HL-60/S4 treated with retinoic acid at 250 ng/mL for 4 days and 3 days (cell line): ENCODE measurements at regions not wholly inside any gene's neighbourhood (a gene's known extent, or its start where the extent isn't known, plus 50 kb on each side); places are given as distances from the start of the nearest gene placed in this dataset.
"Not testable (repeated sequence)": the region's sequence is repeated elsewhere in the genome, so short reads cannot be mapped to it uniquely, and the experiment has no call there.

Experiments used
- in situ Hi-C: fragments of 300-500 bp; cut with MboI; formaldehyde crosslinking; loops from 2 replicates; pipeline ENCODE4 v1.7.0; 2022; ENCODE audit warnings: low sequenced_read_pairs

- in situ Hi-C loops: no loop called here
Observed at GRCh38 chr7:119756687-119757086, 516.3 kb upstream of the KCND2 start.

- in situ Hi-C loops: no loop called here
Observed at GRCh38 chr7:119758254-119758653, 514.7 kb upstream of the KCND2 start.

- in situ Hi-C loops: no loop called here
Observed at GRCh38 chr7:119761776-119762175, 511.2 kb upstream of the KCND2 start.

GRCh38 chr7:119782286-119782685 lies 490.7 kb upstream of the KCND2 start:
- in situ Hi-C loops: no loop called here

- in situ Hi-C loops: no loop called here
Observed at GRCh38 chr7:119783799-119784198, 489.2 kb upstream of the KCND2 start.

- in situ Hi-C loops: no loop called here
Observed at GRCh38 chr7:119802147-119802546, 470.8 kb upstream of the KCND2 start.

GRCh38 chr7:119825091-119825655 lies 447.8 kb upstream of the KCND2 start:
- in situ Hi-C loops: no loop called here

GRCh38 chr7:119826547-119826946 lies 446.4 kb upstream of the KCND2 start:
- in situ Hi-C loops: no loop called here

GRCh38 chr7:119838444-119838843 lies 434.5 kb upstream of the KCND2 start:
- in situ Hi-C loops: no loop called here

GRCh38 chr7:119842337-119842736 lies 430.6 kb upstream of the KCND2 start:
- in situ Hi-C loops: no loop called here

- in situ Hi-C loops: no loop called here
Observed at GRCh38 chr7:119842786-119843185, 430.2 kb upstream of the KCND2 start.

- in situ Hi-C loops: no loop called here
Observed at GRCh38 chr7:119861385-119861784, 411.6 kb upstream of the KCND2 start.

GRCh38 chr7:119868387-119868786 lies 404.6 kb upstream of the KCND2 start:
- in situ Hi-C loops: no loop called here

- in situ Hi-C loops: no loop called here
Observed at GRCh38 chr7:119879835-119880234, 393.1 kb upstream of the KCND2 start.

- in situ Hi-C loops: no loop called here
Observed at GRCh38 chr7:119886007-119886406, 387.0 kb upstream of the KCND2 start.

- in situ Hi-C loops: not testable (repeated sequence)
Observed at GRCh38 chr7:119886525-119886924, 386.4 kb upstream of the KCND2 start.

GRCh38 chr7:119888251-119888650 lies 384.7 kb upstream of the KCND2 start:
- in situ Hi-C loops: no loop called here

- in situ Hi-C loops: no loop called here
Observed at GRCh38 chr7:119890631-119891030, 382.3 kb upstream of the KCND2 start.

- in situ Hi-C loops: no loop called here
Observed at GRCh38 chr7:119895320-119895719, 377.7 kb upstream of the KCND2 start.

GRCh38 chr7:119896386-119896785 lies 376.6 kb upstream of the KCND2 start:
- in situ Hi-C loops: no loop called here

- in situ Hi-C loops: no loop called here
Observed at GRCh38 chr7:119900996-119901672, 371.8 kb upstream of the KCND2 start.

GRCh38 chr7:119903085-119903484 lies 369.9 kb upstream of the KCND2 start:
- in situ Hi-C loops: no loop called here

- in situ Hi-C loops: no loop called here
Observed at GRCh38 chr7:119905495-119905894, 367.5 kb upstream of the KCND2 start.
